ENCODE measurements at regions not wholly inside any gene's neighbourhood (a gene's known extent, or its start where the extent isn't known, plus 50 kb on each side); places are given as distances from the start of the nearest gene placed in this dataset.
"Not testable (repeated sequence)": the region's sequence is repeated elsewhere in the genome, so short reads cannot be mapped to it uniquely, and the experiment has no call there.

DNA sequence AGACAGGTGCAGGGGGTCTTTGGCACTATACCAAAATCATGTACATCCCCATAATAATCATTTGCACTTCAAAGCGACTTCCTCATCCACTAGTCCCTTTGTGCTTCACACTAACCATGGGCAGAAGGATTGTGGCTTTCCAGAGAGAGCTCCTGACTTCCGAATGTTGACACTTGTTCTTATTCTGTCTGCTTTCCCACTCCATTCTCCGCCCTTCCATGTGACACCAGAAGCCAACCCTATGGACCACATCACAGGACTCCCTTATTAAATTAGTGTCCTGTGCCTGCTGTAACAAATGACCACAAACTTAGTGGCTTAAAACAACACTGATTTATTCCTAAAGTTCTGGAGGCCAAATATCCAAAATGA lies 91.6 kb downstream of the CMC2 start:
- DNase-seq (ENCODE audit: low spot score): no peak
- intact Hi-C loops (cut with DNase I): no loop called here

DNA sequence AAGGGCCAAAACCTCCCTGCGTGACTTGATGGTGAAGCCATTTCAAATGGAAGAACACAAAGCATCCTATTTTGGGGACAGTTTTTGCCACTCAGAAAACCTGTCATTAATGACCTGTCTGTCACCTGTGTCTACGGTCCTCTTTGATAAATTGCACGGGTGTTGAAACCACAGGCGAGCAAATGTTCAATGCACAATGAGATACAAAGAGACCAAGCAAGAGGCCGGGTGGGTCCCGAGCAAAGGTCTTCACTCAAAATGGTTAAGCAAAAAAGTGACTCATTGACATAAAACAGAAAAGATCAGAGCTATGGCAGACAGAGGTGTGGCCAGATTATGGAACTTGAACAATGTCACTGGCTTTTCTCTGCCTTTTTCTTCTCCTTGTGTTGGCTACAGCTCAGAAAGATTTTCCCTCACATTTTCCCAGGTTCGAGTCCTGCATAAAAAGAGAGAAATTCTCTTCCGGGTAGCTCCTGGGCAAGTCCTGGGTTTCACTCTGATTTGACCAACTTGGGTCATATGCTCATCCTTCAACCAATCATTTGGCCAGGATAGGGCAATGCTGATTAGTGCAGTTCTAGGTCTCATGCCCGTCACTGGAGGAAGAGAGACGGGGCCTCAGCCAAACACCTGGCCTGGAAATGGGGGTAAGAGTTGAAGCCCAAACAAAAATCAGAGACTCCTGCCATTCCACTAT lies 92.2 kb downstream of the CMC2 start:
- intact Hi-C loops (cut with DNase I): no loop called here
- DNase-seq (ENCODE audit: low spot score): peak; percentile 14

DNA sequence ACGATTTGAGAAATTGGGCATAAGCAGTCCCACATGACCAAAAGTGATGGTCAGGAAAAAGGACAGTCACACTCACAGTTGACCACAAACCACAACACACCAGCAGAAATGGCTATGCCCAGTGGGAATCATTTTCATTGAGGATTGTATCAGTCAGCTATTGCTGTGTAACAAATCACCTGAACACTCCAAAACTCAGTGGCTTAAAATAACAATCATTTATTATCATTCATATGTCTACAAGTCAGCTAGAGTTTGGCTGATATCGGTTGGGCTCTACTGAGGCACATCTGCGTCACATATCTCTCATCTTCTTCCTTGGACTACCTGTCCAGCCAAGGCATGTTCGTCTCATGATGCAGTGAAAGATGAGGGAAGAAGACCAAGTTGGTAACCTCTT lies 93.3 kb downstream of the CMC2 start:
- intact Hi-C loops (cut with DNase I): no loop called here
- peak; percentile 35 for DNase-seq (ENCODE audit: low spot score)

DNA sequence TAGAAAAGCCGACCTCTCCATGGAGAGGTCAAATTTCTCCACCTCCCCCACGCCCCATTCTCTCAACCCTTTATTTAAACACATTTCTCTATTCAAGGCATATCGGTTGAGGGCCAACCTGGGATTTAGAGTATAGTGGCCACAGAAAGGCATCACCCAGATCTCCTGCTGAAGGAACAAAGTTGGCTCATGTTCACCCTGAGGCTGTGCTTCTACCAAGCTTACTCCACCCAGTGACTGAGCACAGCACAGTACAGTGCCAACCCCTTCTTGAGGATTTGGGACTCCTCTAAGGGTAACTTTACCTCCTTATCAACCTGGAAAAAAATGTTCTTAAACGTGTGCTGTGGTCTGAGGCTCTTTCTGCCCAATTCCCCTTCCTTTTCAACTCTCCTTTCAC lies 94.0 kb downstream of the CMC2 start:
- DNase-seq (ENCODE audit: low spot score): peak; percentile 24
- intact Hi-C loops (cut with DNase I): no loop called here

DNA sequence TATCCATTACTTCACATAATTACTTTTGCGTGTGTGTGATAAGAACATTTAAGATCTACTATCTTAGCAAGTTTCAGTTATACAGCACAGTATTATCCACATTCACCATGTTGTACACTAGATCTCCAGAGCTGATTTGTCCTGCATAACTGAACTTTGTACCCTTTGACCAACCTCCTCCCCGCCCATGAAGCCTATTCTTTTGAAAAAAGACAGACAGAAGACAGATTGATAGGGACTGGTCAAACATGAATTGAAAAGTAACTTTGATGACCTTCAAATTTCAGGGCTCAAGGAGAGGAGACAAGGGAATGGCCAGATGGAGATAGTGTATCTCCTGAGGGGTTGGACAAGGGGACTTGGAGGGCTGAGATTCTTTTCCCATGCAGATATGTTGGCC lies 96.3 kb downstream of the CMC2 start:
- intact Hi-C loops (cut with DNase I): no loop called here

DNA sequence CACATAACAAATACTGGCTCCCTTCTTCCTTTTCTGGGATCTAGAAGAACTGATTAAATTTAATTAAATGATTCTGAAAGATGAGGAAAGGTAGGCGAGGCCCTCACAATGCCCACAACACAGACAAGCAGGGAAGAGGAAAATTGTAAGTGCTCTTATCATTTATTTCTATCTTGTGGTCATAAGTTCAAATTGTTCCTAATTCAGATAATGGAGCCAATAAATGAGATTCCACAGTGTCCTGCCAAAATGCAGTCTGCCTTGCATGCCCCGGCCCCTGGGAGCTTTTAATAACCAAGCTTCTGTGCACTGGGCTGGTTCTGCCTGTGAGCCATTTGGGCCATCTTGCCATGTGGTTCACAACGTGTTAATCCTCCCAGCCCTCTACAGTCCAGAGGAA lies 97.0 kb downstream of the CMC2 start:
- intact Hi-C loops (cut with DNase I): no loop called here
- DNase-seq (ENCODE audit: low spot score): peak; percentile 35

More for the DNA sequence above, 96.3 kb downstream of the CMC2 start:
- no peak for DNase-seq (ENCODE audit: low spot score)

DNA sequence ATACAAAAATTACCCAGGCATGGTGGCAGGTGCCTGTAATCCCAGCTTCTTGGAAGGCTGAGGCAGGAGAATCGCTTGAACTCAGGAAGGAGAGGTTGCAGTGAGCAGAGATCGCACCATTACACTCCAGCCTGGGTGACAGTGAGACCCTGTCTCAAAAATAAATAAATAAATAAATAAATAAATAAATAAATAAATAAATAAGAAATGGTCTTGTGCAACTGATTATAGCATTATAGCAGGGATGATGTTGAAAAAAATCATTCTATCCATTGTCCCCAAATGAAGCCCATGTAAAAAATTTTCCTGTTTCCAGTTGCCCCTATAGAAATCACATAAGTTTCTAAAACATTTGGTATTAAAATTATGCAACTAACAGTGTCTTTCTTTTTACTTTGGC lies 100.5 kb downstream of the CMC2 start:
- intact Hi-C loops (cut with DNase I): not testable (repeated sequence)

DNA sequence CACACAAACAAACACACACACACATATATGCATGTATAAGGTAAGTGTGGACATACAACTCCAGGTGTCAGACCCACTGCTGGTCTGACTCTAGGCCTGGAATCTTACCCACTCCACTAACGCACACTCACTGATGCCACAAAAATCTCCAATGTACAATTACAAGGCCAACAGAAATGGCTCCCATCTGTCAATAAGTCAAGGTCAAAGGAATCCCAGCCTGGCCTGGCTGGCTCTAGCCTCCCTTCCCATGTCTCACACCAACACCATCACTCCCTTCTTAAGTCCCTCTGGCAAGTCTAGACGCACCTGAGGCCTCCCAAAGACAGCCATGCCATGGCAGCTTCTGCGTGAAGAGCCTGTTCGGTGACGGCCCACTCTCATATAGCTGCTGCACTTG lies 99.2 kb upstream of the CDYL2 start:
- no peak for DNase-seq (ENCODE audit: low spot score)
- intact Hi-C loops (cut with DNase I): no loop called here

More for the DNA sequence above, 100.5 kb downstream of the CMC2 start:
- not testable (repeated sequence) for DNase-seq (ENCODE audit: low spot score)

DNA sequence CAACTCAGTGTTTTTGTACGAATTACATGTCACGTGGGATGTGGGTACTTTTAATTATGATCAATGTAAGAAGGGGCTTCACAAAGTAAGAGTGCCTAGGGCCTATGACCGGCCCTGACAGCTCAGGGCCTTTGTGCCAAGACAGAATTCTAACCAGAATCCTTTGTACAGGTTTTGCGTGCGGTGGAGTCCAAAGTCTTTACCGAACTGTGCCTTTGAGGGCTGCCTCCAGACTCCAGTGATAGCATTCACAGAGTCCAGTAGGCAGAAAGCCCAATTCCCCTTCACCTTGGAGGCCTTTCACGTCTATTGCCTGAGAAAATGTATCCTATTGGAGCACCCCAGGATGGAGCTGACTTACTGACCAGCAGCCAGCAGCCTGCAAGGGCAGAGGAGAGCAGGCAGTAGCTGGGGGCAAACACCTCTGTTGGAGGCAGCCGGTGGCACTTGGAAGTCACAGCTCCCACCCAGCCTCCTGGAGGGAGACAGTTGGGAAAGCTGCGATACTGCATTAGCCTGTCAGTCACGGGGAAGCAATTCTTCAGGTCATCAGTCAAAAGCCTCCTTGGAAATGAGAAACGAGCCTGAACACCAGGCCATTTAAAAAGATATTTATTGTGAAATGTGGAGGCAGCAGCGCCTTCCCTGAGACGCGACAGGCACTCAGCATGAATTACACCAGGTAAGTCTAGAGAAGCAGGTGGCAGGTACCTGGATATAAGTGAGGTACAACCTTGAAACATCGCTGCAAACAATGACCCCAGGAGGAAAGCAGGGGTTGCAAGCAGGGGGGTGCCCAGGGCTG lies 98.1 kb upstream of the CDYL2 start:
- intact Hi-C loops (cut with DNase I): no loop called here
- no peak for DNase-seq (ENCODE audit: low spot score)

DNA sequence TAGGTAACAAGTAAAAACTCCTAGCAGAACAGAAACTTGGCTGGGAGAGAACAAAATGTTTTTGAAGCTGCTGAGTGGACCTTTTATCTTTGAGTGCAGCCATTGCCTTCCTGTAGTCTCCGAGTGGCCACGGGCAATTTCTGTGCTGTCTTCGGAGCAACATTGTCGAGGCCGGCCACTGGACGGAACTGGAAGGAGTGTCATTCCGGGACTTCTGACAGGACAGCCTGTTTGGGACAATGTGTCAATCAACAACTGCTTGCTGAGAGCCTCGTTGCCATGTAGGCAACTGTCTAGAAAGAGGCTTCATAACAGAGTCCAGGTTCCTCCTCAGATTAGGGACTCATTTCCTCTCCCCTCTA lies 96.2 kb upstream of the CDYL2 start:
- intact Hi-C loops (cut with DNase I): no loop called here
- DNase-seq (ENCODE audit: low spot score): no peak

DNA sequence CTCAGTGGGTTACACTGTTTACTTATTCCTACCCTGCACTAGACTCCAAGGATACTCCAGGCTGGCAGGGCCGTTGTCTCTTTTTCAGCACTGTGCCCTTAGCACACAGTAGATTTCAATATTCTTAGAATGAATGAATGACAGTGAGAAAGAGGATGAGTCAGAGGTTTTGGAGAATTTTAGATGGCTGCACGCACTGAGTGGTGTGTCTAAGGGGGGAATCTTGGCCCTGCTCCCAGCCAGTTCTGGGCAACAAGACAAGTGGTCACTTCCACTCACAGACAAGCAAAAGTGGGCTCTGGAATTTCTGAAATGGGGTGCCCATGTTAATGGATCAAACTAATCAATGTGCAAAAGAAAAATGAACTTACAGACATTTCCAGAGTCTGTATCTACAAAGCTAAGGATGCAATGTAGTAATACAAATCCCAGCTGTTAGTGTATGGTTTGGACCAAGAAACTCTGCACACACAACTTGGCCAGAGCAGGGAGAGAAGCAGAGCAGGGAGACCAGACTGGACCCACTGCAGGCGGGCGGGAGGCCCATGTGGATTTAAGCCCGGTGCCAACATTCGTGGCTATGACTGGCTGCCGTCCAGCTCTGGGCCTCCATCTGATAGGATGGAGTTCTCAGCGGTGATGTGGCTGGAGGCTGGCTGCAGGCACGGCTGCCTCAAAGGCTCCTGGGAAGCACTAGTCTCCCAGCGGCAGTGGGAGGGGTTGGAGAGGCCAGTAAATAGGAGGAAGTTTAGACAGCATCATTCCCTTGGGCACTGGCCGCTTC lies 95.6 kb upstream of the CDYL2 start:
- intact Hi-C loops (cut with DNase I): no loop called here
- peak; percentile 84 for DNase-seq (ENCODE audit: low spot score)

DNA sequence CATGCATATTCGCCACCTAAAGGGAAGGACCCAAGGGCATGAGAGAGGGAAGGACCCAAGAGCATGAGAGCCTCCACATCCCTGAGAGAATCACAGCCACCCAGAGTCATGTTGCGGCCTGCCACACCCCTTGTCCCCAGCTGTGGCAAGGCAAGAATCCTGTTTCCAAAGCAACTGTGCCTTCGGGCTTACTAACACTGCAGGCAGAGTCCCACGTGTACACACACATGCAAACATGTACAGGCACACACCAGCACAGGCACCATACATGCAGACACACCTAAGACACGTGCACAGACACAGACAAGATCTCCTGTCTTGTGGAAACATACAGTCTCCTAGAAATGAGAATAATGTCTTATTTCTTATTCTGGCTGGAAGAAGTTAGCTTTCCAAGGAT lies 92.4 kb upstream of the CDYL2 start:
- no peak for DNase-seq (ENCODE audit: low spot score)
- intact Hi-C loops (cut with DNase I): no loop called here

DNA sequence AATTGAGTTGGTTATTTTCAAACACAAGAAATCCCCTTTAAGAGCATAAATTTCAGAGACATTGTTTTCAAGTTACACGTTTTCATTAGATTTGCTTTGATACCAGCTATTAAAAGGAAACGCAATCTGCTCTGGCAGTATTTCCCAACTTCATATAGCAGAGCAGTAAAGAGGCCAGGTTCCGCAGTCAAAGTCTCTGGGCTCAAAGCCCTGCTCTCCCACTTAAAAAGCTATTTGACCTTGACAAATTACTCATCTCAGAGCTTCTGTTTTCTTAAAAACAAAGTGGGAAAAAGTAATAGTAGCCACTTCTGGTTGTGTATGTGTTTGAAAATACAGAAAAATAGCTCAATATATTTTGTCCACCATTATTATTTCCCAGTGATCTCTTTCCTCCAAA lies 89.7 kb upstream of the CDYL2 start:
- no peak for DNase-seq (ENCODE audit: low spot score)
- intact Hi-C loops (cut with DNase I): no loop called here

DNA sequence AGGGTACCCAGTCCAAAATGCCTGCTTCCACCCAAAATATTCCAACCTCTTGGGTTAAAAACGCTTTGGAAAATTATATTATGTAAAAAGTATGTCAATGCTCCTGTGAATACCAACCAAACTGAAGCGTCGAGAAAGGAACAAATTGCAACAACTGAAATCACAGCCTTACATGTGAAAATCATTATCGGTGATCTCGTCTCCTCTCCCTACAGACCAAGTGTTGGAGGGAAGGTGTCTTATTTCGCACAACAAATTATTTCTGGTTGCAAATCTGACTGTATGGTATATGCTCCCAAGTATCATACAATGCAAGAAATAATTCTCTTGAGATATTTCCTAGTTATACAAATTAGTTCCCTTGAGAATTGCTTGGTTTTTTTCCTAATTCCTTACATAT lies 89.3 kb upstream of the CDYL2 start:
- intact Hi-C loops (cut with DNase I): no loop called here
- DNase-seq (ENCODE audit: low spot score): no peak

DNA sequence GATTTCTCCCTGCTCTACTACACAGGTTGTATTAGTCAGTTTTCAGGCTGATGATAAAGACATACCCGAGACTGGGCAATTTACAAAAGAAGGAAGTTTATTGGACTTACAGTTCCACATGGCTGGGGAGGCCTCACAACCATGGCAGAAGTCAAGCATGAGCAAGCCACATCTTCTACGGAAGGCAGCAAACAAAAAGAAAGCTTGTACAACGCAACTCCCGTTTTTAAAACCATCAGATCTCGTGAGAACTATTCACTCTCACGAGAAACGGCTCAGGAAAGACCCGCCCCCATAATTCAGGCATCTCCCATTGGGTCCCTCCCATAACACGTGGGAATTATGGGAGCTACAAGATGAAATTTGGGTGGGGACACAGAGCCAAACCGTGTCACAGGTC lies 88.0 kb upstream of the CDYL2 start:
- intact Hi-C loops (cut with DNase I); DNase-seq (ENCODE audit: low spot score): not testable (repeated sequence)

DNA sequence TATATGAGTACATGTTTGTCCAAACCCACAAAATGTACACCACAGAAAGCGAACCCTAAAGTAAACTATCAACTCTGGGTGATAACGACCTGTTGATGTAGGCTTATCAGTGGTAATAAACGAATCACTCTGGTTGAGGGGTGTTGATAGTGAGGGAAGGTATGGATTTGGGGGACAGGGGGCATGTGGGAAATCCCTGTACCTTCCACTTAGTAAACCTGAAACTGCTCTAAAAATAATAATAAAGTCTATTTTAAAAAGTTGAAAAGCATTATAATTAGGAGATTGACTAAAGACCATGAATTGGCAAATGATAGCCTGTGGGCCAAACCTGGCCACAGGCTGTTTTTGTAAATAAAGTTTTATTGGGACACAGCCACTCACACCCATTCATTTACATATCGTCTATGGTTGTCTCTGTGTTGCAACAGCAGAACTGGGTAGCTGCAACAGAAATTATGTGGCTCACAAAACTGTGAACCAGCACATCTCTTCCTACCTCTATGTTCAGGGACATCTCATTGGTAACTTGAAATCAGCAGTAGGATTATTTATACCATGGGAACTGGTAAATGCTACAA lies 85.5 kb upstream of the CDYL2 start:
- no peak for DNase-seq (ENCODE audit: low spot score)
- intact Hi-C loops (cut with DNase I): no loop called here

DNA sequence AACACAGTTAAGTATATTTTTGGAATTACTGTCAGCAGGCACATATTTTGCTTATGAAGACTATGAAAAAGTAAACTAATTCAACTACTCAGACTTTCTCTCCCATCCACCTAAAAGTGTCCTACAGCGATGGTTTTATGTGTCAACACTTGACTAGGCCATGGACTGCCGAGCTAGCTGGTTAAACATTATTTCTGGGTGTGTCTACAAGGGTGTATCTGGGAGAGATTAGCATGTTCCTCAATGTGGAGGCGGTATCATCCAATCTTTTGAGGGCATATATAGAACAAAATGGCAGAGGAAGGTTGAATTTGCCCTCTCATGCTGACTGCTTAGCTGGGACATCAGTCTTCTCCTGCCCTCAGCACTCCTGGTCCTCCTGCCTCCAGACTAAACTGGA lies 82.7 kb upstream of the CDYL2 start:
- no peak for DNase-seq (ENCODE audit: low spot score)
- intact Hi-C loops (cut with DNase I): no loop called here

DNA sequence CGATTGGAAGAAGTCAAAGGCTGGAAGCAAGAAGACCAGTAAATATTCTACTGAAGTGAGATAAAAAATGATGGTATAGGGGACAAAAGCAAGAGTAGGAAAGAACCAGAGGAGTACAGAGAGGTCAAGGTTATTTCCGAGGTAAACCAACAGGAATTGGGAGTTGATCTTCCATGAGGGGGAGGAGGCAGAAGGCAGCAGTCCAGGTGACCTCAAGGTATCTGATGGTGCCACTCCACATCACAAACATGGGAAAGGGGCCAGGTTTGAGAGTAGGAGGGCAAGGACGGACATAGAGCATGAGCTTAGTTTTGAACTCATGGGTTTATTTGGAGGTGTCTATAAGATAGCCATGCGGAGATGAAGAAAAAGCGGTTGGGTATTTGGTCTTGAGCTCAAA lies 79.4 kb upstream of the CDYL2 start:
- intact Hi-C loops (cut with DNase I): no loop called here
- no peak for DNase-seq (ENCODE audit: low spot score)

DNA sequence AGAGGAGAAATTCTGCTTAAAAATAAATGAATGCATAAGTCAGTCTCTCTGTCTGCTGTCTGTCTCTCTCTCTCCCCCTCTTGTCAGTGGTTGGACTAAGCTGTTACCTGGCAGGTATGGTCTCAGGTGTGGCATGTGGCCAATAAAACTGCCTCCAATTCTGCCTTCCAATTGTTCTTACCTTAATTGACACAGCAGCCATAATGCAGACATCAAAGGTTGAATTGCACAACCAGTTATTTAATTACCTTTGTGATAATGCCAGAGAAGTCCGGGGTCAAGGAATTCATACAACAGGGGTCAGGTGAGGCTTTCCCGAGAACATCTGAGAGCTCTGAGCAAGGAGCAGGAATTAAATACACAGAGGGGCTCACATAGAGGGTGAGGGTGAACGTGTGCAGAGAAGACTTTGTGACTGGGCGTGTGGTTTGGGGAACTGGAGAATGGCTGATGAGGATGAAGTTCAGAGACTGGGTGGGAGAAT lies 78.8 kb upstream of the CDYL2 start:
- intact Hi-C loops (cut with DNase I): no loop called here

DNA sequence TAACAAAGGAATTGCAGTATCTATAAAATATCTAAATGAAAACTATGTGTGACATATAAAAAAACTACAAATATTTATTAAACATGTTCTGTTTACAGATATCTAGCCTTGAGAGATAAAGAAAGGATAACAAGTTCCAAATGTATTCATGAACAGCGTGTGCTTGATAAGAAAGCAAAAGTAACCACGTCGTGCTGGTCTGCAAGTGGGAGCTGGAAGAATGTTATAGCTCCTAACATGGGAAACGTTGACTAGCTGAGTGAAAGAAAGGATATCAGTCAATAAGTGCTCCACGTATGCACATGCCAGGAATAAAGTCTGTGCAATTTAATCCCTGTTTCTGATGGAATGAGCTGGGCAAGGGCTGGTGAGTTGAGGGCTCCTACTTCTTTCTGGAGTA lies 71.2 kb upstream of the CDYL2 start:
- DNase-seq (ENCODE audit: low spot score): no peak
- intact Hi-C loops (cut with DNase I): no loop called here

More for the DNA sequence above, 78.8 kb upstream of the CDYL2 start:
- DNase-seq (ENCODE audit: low spot score): no peak

Data from cardiac septum (tissue), 1 donor.